Renal cortical epithelial cell (primary cell): ENCODE measurements at regions not wholly inside any gene's neighbourhood (a gene's known extent, or its start where the extent isn't known, plus 50 kb on each side); places are given as distances from the start of the nearest gene placed in this dataset.

Experiments
- DNase-seq: peaks from one replicate; pipeline ENCODE4 v3.0.0-alpha.2; 2011; ENCODE audit warnings: low read depth

- no peak for DNase-seq
Measured at GRCh38 chr1:173421789-173422188, 55.3 kb upstream of the PRDX6 start.

- DNase-seq = no peak
Measured at GRCh38 chr1:173422456-173422976, 54.6 kb upstream of the PRDX6 start.

GRCh38 chr1:173423291-173423690 is 53.8 kb upstream of the PRDX6 start:
- DNase-seq = no peak

- no peak for DNase-seq
Measured at GRCh38 chr1:173424143-173424542, 53.0 kb upstream of the PRDX6 start.

GRCh38 chr1:173424782-173425407 is 52.2 kb upstream of the PRDX6 start:
- DNase-seq = peak; percentile 40

- DNase-seq = no peak
Measured at GRCh38 chr1:173426057-173426456, 51.1 kb upstream of the PRDX6 start.

- DNase-seq = no peak
Measured at GRCh38 chr1:173427146-173428054, 49.7 kb upstream of the PRDX6 start.
